SK-MEL-5 (cell line): ENCODE measurements at regions not wholly inside any gene's neighbourhood (a gene's known extent, or its start where the extent isn't known, plus 50 kb on each side); places are given as distances from the start of the nearest gene placed in this dataset.
"Not testable (repeated sequence)": the region's sequence is repeated elsewhere in the genome, so short reads cannot be mapped to it uniquely, and the experiment has no call there.

Experiments
- DNase-seq: peaks from one replicate; pipeline ENCODE4 v3.0.0-alpha.2; 2016; ENCODE audit warnings: low read depth, low spot score
- in situ Hi-C: cut with HindIII; loops from 2 replicates; pipeline ENCODE4 v1.10.0; 2016; ENCODE audit warnings: low sequenced_read_pairs, high pct_unique_total_duplicates, low pct_unique_long_range_greater_than_20kb

DNA sequence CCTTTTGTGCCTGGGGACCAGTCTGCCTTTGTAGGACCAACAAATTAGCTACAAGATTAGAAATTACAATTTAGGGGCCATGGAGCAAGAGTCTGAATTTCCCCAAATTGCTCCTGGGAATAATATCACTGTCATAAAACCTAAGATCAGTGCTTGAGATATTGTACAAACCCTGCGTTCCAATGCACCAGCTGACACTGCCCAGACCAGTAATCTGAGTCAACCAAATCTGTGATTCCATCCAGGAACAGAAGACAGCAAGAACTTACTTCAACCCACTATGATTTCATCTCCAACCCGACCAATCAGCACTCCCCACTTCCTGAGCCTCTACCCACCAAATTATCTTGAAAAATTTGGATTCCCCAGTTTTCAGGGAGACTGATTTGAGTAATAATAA is 1305.0 kb upstream of the NRXN1 start:
- no peak for DNase-seq
- in situ Hi-C loops = no loop called here

DNA sequence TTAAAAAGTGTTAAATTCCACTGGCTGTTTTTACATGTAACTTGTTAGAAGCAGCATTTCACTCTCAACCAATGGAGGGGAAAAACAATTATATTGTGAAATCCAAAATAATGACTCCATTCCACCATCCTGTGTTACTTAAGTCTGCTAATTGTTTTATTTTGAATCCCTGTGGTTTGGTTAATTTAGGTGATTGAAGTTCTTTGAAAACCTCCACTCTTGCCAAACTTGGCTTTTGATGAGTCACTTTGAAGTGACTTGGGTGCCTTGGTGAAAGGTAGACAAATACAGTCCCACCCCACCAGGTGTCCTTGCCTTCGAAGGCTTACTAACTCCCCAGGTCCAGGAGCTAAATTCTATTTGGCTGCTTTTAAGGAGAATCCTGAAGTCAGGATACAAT is 1303.8 kb upstream of the NRXN1 start:
- in situ Hi-C loops = no loop called here
- DNase-seq = no peak

DNA sequence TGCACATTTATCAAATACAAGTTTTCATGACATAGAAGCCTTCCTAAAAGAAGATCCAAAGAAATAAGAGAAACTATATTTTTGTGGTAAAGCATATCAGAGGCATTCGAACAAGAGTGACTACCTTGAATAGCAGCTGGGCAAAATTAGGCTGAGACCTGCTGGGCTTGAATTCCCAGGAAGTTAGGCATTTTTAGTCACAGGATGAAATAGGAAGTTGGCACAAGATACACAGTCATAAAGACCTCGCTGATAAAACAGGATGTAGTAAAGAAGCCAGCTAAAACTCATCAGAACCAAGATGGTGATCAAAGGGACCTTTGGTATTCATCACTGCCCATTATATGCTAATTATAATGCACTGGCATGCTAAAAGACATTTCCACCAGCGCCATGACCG is 1302.3 kb upstream of the NRXN1 start:
- in situ Hi-C loops = no loop called here
- no peak for DNase-seq

DNA sequence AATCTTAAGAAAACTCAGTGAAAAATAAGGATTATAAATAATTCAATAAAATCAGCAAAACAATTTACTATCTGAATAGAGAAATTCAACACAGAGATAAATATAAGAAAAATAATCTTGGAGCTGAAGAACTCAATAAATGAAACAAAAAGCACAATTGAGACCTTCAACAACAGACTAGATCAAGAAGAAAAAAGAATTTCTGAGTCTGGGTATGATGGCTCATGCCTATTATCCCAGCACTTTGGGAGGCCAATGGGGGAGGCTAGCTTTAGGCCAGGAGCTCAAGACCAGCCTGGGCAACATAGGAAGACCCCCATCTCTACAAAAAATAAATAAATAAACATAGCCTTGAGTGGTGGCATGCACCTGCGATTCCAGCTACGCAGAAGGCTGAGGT is 1295.7 kb upstream of the NRXN1 start:
- in situ Hi-C loops = no loop called here
- no peak for DNase-seq

DNA sequence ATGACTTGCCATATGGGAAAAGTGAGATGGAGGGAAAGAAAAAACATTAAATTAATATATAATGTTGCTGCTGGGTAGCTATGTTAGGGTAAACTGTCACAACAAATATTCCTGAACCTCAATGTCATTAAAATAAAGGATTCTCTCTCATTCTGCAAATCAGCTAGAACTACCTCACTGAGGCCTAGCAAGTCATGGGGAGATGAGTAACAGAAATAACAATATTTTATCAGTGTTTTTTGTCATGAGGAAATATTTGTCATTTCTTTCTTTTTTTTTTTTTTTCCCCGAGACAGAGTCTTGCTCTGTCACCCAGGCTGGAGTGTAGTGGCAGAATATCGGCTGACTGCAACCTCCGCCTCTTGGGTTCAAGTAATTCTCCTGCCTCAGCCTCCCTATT is 1282.3 kb upstream of the NRXN1 start:
- no peak for DNase-seq
- in situ Hi-C loops = no loop called here

DNA sequence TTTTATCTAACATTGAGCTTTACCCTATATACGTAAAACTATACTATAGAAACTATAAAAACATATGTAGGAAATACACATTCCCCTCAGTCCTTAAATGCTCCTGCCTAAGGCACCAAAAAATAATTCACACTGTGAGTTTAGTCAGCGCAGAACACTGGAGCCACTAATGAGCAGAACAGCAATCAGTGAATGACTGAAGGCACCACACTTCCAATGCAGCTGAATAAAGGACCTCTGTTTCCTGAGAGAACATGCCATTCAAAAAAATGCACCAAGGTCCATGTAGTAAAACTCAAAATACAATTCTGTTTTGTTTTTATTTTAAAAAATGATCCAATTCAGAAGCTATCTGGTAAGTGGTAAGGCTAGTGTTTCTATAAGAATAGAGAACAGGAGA is 1280.6 kb upstream of the NRXN1 start:
- in situ Hi-C loops = no loop called here

DNA sequence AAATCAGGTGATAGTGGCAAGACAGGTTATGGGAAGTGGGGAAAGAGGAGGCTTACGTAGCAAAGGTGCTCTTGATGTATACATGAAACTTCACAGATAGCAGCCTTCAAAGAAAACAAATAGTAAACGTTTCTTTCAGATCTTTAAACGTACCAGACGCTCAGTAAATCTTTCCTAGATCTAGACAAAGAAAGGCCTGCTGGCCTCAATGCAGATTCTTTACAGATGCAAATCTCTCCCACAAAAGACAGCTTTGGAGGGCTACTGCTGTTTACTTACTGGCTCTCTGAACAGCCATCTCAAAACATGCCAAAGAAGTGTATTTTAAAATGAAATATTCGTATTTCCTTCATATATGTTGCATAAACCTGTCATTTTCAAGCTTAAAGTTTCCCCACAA is 1279.9 kb upstream of the NRXN1 start:
- in situ Hi-C loops = no loop called here

More for the DNA sequence above, 1280.6 kb upstream of the NRXN1 start:
- peak; percentile 91 for DNase-seq

DNA sequence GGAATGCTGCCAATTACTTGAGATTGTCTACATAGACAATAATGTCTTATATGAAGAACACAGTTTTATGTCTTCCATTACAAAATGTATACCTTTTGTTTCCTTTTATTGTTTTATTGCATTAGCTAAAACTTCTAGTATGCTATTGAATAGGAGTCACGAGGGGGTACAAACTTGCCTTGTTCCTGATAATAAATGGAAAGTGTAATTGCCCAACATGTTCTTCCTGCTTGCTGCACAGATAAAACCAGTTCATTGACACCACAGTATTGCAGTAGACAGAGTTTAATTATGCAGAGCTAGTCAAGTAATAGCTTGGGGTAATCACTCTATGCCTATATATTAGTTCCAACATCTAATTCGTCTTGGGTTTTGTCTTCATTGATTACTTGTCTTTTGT is 1276.2 kb upstream of the NRXN1 start:
- in situ Hi-C loops = no loop called here
- no peak for DNase-seq

More for the DNA sequence above, 1279.9 kb upstream of the NRXN1 start:
- DNase-seq = no peak

DNA sequence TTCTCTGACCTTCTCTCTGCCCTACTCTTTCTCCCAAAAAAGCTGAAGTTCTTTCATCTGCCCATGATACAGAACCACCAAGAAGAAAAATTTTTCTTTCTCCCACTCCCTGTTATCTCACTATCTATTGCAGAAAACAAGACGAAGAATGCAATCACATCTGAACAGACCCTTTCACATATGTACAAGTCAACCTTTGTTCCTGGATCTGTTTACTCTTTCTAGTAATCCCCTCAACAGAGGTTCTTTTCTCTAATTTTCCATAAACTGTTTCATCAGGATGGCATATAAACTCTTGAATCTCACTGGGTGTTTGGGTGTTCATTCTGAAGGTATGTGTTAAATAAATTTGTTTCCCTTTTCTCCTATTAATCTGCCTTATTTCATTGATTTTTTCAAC is 1262.7 kb upstream of the NRXN1 start:
- in situ Hi-C loops = no loop called here
- DNase-seq = peak; percentile 90

DNA sequence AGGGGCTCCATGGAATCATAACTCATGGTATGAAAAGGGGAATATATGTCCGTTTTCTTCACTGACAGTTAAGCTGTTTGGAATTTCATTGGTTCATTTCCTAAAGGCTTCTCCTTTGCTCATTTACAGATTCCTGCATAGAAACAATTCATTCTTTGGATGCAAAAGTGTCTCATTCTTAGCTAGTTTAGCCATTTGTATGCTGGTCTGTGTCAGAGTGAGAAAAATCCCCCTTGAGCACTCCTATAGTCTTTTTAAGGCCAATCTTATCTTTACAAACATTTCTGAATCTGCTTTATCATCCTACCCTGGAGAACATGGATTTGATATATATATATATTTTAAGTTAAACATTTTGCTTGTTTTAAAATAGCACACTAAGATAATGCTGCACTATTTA is 1260.9 kb upstream of the NRXN1 start:
- in situ Hi-C loops = no loop called here
- no peak for DNase-seq

DNA sequence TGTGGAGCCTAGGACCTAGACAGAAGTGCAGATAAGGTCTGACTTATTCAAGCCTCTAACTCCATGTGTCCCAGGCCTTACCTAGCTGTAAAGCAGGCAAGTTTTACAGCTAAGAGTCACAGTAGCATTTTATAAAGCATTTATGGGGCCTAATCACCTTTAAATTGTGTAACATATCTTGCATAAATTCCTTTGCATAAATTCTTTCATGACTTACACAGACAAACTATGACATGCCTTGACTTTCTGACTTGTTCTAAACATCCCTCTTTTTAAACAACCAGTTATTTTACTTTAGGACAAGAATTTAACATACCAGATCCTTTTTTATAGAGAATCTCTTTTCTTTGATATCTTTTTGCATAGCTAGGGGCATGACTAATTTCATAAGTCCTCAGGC is 1257.8 kb upstream of the NRXN1 start:
- no peak for DNase-seq
- in situ Hi-C loops = no loop called here

DNA sequence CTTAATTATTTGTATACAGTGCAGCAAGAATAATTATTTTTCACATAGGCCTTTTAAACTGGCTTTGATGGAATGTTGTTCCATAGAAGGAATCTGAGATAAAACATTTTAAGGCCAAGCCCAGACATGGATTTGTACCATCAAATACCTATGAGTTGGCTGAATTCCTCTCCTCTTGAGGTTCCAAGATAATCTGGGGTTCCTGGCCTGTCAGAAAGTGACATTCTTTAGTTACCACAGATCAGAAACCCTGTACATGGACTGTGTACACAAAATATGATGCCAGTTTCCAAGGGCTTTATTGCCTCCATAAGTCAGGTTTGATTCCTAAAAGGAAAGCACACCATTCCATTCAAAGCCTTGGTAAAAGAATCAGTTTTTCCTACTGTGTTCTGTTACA is 1256.7 kb upstream of the NRXN1 start:
- DNase-seq = no peak
- in situ Hi-C loops = no loop called here

DNA sequence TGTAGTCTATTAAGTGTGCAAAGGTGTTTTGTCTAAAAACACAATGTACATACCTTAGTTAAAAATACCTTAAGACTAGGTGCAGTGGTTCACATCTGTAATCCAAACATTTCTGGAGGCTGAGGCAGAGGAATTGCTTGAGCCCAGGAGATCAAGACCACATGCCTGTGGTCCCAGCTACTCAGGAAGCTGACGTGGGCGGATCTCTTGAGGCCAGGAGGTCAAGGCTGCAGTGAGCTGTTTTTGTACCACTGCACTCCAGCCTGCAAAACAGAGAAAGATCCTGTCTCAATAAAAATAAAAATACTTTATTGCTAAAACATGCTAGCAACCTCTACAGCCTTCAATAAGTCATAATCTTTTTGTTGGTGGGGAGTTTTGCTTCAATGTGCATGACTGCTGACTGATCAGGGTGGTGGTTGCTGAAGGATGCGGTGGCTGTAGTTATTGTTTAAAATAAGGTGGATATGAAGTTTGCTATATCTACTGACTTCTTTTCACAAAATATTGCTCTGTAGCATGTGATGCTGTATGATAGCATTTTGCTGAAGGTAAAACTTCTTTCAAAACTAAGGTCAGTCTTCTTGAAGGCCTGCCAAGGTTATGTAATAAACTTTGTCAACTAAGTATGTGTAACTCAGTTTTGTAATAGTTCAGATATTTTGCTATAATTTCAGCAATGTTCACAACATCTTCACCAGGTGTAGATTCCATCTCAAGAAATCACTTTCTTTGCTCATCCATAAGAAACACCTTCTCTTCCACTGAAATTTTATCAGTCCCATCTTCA is 1238.0 kb upstream of the NRXN1 start:
- in situ Hi-C loops = no loop called here
- DNase-seq = no peak

DNA sequence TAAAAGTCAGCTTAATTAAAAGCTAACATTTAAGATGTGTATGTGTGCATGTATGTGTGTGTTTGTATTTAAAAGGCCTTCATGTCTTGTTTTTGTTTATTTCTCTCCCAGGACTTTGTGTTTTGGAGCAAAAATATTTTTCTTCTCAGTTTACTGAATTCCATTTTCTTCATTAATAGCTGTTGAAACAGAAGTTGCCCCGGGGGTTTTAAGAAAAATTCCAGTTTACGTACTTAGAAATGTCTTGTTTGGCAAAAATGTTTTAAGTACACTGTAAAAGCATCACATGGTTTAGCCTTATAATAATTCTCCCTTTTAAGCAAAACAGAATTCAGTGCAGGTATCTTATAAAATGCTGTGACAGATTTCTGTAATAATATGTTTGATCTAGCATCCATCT is 1233.0 kb upstream of the NRXN1 start:
- in situ Hi-C loops = no loop called here
- DNase-seq = no peak

DNA sequence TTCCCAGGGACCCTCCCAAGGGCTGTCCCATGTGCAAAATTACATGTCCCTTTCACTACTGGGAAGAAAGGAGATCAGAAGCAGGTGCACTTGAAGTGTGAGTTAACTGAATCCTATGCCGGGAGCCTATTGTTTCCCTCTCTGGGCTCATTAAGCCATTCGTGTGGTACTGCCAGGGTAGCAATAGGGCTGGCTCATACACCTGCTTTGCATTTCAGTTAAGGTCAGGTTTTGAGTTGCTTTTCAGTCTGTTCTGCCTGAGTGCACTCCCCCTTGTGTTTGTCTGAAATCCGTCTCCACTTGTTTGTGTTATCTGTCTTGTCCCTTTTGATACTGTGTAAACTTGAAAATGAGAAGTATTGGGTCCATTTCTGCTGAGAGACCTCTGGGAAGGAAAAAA is 1232.6 kb upstream of the NRXN1 start:
- DNase-seq = peak; percentile 24
- in situ Hi-C loops = no loop called here

DNA sequence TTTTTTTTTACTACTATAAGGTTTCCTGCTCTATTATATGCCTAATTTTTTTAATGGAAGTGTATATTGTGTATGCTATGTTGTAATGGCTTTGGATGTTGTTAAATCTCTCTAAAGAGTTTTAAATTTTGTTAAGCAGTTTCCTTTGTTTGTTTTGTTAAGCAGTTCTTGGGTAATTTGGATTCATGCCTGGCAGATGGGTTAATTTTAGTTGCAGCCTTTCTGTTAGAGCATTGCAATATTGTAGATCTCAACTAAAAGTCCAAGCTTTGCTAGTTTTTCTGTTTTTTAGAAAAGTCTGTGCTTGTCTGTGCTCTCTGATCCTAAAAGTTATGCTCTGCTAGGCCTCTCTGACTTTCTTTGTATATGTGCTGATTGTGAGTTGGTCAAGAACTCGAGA is 1229.0 kb upstream of the NRXN1 start:
- DNase-seq = no peak
- in situ Hi-C loops = no loop called here

DNA sequence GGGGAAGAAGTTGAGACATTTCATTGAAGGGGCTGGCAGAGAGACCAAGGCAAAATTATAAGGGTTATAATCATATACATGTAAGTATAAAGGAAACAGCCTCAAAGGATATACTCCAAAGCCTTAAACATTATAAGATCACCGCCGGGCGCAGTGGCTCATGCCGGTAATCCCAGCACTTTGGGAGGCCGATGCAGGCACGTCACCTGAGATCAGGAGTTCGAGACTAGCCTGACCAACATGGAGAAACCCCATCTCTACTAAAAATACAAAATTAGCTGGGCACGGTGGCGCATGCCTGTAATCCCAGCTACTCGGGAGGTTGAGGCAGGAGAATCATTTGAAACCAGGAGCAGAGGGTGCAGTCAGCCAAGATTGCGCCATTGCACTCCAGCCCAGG is 1227.0 kb upstream of the NRXN1 start:
- DNase-seq, in situ Hi-C loops: not testable (repeated sequence)

DNA sequence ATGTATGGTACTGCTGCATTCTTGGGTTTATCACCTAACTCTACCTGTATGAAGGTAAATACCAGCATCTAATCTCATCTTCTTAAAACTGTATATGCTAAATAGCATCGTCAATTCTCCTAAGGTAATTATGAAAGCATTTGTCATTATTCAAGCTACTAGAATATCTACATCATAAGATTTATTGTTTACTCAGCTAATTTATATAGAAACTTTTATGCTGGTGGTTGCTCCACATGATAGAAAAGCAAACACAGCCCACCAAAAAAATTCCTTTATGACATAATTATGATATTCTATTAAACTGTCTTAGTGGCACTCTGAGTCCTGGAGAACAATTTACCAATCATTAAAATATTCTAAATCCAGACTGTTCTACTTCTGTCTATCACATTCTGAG is 1226.1 kb upstream of the NRXN1 start:
- in situ Hi-C loops = no loop called here
- no peak for DNase-seq

DNA sequence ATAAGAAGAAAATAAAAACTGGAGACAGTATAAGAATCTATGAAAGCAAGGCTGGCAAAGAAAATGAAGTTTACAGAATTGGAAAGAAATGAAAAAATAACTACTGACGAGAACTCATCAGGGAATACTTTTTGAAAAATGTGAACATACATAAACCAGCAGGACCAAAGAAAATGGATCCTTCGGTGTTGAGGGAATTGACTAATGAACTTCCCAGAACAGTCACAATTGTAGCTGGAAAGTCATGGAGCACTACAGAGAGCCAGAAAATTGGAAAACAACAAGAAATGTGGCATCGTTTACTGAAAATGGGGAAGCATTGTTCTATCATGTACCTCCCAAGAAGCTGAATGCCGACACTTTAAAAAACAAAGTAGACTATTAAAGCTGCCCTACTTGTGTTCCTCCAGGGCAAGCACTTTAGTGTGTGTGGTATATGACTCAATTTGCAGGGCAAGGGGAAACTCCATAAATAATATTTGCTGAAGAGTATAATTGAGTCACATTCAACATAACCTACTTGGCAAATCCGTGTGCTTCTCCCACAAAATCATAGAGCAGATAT is 1221.6 kb upstream of the NRXN1 start:
- no peak for DNase-seq
- in situ Hi-C loops = no loop called here

DNA sequence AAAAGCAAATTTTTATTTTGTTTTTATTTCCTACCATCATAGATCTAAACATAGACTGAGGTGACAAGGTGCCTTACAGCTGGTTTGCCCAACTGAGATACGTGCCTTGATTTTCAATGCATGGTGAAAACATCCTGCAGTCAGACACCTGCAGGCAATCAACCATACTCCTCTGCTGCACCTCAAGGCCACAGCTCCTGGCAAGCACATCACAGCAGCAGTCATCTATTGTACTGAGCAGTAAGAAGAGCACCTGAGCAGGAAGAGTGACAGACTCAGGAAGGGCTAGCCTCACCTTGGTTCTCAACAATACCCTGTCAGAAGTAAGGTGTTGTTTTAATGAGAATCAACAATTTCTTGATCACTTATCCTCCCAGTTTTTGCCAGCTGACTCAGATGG is 1206.8 kb upstream of the NRXN1 start:
- in situ Hi-C loops = no loop called here
- DNase-seq = no peak
